B cell (primary cell): ENCODE measurements at regions not wholly inside any gene's neighbourhood (a gene's known extent, or its start where the extent isn't known, plus 50 kb on each side); places are given as distances from the start of the nearest gene placed in this dataset.

ENCODE experiments used
- ATAC-seq: fragments of 200-7000 bp; cut with Tn5 transposase; one replicate; pipeline ENCODE4 v1.10.0; 2021; ENCODE audit warnings: low read depth, mild to moderate bottlenecking, moderate number of reproducible peaks, moderate library complexity
- CTCF ChIA-PET: fragments of 350-600 bp; sonication (Branson Sonifier 250); formaldehyde crosslinking; loops from one replicate; lab custom pipeline; 2021; ENCODE audit warnings: antibody characterized with exemption, inconsistent platforms; lab: Charles Lee
- POLR2A ChIA-PET: fragments of 350-600 bp; sonication (Branson Sonifier 250); formaldehyde crosslinking; loops from one replicate; lab custom pipeline; 2021; ENCODE audit warnings: antibody characterized with exemption; lab: Charles Lee
- DNase-seq: peaks from one replicate; pipeline ENCODE4 v3.0.0; 2013
- H2AFZ ChIP-seq: 2 replicates; pipeline ENCODE4 v1.6.1; 2012; ENCODE audit warnings: mild to moderate bottlenecking, low read depth, low read length; ENCODE audit not compliant: insufficient read depth, poor library complexity, severe bottlenecking
- H3K27ac ChIP-seq, 2 donors: 1 replicate in 1 of 2; 2 replicates in 1 of 2; pipeline ENCODE4 v1.5.1; 2012 to 2013; ENCODE audit warnings: low read length in 2 of 2, mild to moderate bottlenecking in 2 of 2, moderate library complexity in 1 of 2
- H3K27me3 ChIP-seq, 4 experiments: fragments of 200-600 bp in 1 of 4; sonication (generic) in 1 of 4; replicated peaks in 1 of 4; 1 replicate in 2 of 4; 2 replicates in 2 of 4; pipeline versions ENCODE4 v1.6.1 to v1.7.0; 2013 to 2016; ENCODE audit warnings: low read length in 3 of 4, mild to moderate bottlenecking in 2 of 4, mixed read lengths in 1 of 4, moderate library complexity in 1 of 4; ENCODE audit not compliant: insufficient read depth in 4 of 4, control insufficient read depth in 3 of 4; ENCODE audit errors: control extremely low read depth in 1 of 4
- H3K36me3 ChIP-seq, 2 experiments: replicated peaks in 1 of 2; 1 replicate in 1 of 2; 2 replicates in 1 of 2; pipeline versions ENCODE4 v1.6.1 to v1.7.1; 2013; ENCODE audit warnings: low read length in 1 of 2; ENCODE audit not compliant: insufficient read depth in 2 of 2, control insufficient read depth in 1 of 2; ENCODE audit errors: control extremely low read depth in 1 of 2, extremely low read depth in 1 of 2
- H3K4me1 ChIP-seq, 2 donors: fragments of 200-600 bp in 1 of 2; sonication (generic) in 1 of 2; 1 replicate in 1 of 2; 2 replicates in 1 of 2; pipeline versions ENCODE4 v1.5.1 to v1.6.1; 2013 to 2017; ENCODE audit warnings: low read length in 2 of 2; ENCODE audit not compliant: control insufficient read depth in 2 of 2, insufficient read depth in 2 of 2
- H3K4me2 ChIP-seq: replicated peaks from 2 replicates; pipeline ENCODE3; 2012; ENCODE audit warnings: mild to moderate bottlenecking, low read depth, low read length; ENCODE audit not compliant: poor library complexity, severe bottlenecking
- H3K4me3 ChIP-seq, 5 experiments: fragments of 200-600 bp in 1 of 5; sonication (generic) in 1 of 5; 1 replicate in 3 of 5; 2 replicates in 2 of 5; pipeline versions ENCODE4 v1.5.1 to v1.7.0; 2011 to 2016; ENCODE audit warnings: low read length in 4 of 5, mild to moderate bottlenecking in 4 of 5, low read depth in 2 of 5, control low read depth in 1 of 5, moderate library complexity in 1 of 5; ENCODE audit not compliant: insufficient read depth in 1 of 5; ENCODE audit errors: control extremely low read depth in 1 of 5, extremely low read depth in 1 of 5
- H3K79me2 ChIP-seq: fragments of 200-600 bp; sonication (generic); one replicate; pipeline ENCODE4 v1.6.0; 2016; ENCODE audit warnings: low read length; ENCODE audit not compliant: control insufficient read depth, insufficient read depth
- H3K9ac ChIP-seq: fragments of 200-600 bp; sonication (generic); 2 replicates; pipeline ENCODE4 v1.6.1; 2017; ENCODE audit warnings: mild to moderate bottlenecking, low read length, moderate library complexity
- H3K9me3 ChIP-seq, 3 donors: one replicate each; pipeline versions ENCODE4 v1.6.1 to v1.7.1; 2013; ENCODE audit warnings: low read length in 2 of 3; ENCODE audit not compliant: control insufficient read depth in 2 of 3, insufficient read depth in 1 of 3; ENCODE audit errors: control extremely low read depth in 1 of 3
- H4K20me1 ChIP-seq: 2 replicates; pipeline ENCODE4 v1.6.0; 2012; ENCODE audit warnings: mild to moderate bottlenecking, low read length; ENCODE audit not compliant: insufficient read depth, control insufficient read depth, poor library complexity, severe bottlenecking
- H3K27ac Mint-ChIP-seq: one replicate; pipeline ENCODE4 v1.8.0; 2021; ENCODE audit warnings: mixed read lengths
- H3K27me3 Mint-ChIP-seq: one replicate; pipeline ENCODE4 v1.8.0; 2021; ENCODE audit warnings: mixed read lengths
- H3K4me1 Mint-ChIP-seq: one replicate; pipeline ENCODE4 v1.8.0; 2021; ENCODE audit warnings: mixed read lengths
- H3K4me3 Mint-ChIP-seq: one replicate; pipeline ENCODE4 v1.8.0; 2021; ENCODE audit warnings: mixed read lengths
- H3K9me3 Mint-ChIP-seq: one replicate; pipeline ENCODE4 v1.8.0; 2022; ENCODE audit warnings: mixed read lengths; ENCODE audit not compliant: insufficient read depth
- EZH2 ChIP-seq: IDR thresholded peaks from 2 replicates; pipeline ENCODE4 v1.6.1; 2012; ENCODE audit warnings: borderline replicate concordance, low read depth, mild to moderate bottlenecking, moderate library complexity, low read length; ENCODE audit not compliant: insufficient read depth, poor library complexity, severe bottlenecking
- WGBS: methylation state at CpG from one replicate; pipeline ENCODE4 v1.1.5; 2013; ENCODE audit warnings: missing lambda C conversion rate; ENCODE audit not compliant: insufficient coverage; 5-methylcytosine and 5-hydroxymethylcytosine counted together
- intact Hi-C: fragments of 100-400 bp; cut with micrococcal nuclease; formaldehyde crosslinking; loops from one replicate; pipeline ENCODE4 v1.10.0; 2022
- TF ChIP-seq, protein P1 (sequence below): fragments of 200-600 bp; IDR thresholded peaks from one replicate; pipeline ENCODE4 v1.8.0; 2022; ENCODE audit warnings: antibody characterized with exemption, mild to moderate bottlenecking

DNA sequence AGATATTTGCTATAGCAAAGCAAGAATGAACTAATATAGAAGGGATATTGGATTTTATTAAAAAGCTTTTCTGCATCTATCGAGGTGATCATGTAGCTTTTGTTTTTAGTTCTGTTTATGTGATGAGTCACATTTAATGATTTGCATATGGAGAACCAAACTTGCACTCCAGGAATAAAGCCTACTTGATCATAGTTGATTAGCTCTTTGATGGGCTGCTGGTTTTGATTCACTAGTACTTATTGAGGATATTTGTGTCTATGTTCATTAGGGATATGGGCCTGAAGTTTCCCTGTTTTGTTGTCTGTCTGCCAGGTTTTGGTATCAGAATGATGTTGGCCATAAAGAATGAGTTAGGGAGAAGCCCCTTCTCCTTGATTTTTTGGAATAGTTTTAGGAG is 310.7 kb downstream of the ARPP21 start:
- no peaks in the 10 kb centered on the region for H3K27me3 Mint-ChIP-seq
- H4K20me1 ChIP-seq: no peaks in the 10 kb centered on the region
- DNase-seq: no peak
- no peaks in the 10 kb centered on the region for H3K27me3 ChIP-seq
- H3K9ac ChIP-seq: no peak overlapping the region
- intact Hi-C loops: no loop called here
- H2AFZ ChIP-seq: no peak overlapping the region
- ChIA-PET POLR2A (no interaction called here), CTCF (no interaction called here)
- no peak overlapping the region for H3K4me2 ChIP-seq
- no peaks in the 10 kb centered on the region for H3K4me1 ChIP-seq
- H3K9me3 ChIP-seq: no peaks in the 10 kb centered on the region
- H3K27ac Mint-ChIP-seq: no peak overlapping the region
- no peak overlapping the region for H3K4me3 ChIP-seq
- WGBS: no CpG with 5 or more reads among the region's 1 CpG
- H3K36me3 ChIP-seq: no peaks in the 10 kb centered on the region
- no peaks in the 10 kb centered on the region for H3K9me3 Mint-ChIP-seq
- no peaks in the 10 kb centered on the region for H3K4me1 Mint-ChIP-seq
- H3K27ac ChIP-seq: no peak overlapping the region
- TF ChIP-seq EZH2: no peak
- TF ChIP-seq, protein P1, sequence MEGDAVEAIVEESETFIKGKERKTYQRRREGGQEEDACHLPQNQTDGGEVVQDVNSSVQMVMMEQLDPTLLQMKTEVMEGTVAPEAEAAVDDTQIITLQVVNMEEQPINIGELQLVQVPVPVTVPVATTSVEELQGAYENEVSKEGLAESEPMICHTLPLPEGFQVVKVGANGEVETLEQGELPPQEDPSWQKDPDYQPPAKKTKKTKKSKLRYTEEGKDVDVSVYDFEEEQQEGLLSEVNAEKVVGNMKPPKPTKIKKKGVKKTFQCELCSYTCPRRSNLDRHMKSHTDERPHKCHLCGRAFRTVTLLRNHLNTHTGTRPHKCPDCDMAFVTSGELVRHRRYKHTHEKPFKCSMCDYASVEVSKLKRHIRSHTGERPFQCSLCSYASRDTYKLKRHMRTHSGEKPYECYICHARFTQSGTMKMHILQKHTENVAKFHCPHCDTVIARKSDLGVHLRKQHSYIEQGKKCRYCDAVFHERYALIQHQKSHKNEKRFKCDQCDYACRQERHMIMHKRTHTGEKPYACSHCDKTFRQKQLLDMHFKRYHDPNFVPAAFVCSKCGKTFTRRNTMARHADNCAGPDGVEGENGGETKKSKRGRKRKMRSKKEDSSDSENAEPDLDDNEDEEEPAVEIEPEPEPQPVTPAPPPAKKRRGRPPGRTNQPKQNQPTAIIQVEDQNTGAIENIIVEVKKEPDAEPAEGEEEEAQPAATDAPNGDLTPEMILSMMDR: no peak
- H3K4me3 Mint-ChIP-seq: no peak overlapping the region
- no peak for ATAC-seq
- no peaks in the 10 kb centered on the region for H3K79me2 ChIP-seq

DNA sequence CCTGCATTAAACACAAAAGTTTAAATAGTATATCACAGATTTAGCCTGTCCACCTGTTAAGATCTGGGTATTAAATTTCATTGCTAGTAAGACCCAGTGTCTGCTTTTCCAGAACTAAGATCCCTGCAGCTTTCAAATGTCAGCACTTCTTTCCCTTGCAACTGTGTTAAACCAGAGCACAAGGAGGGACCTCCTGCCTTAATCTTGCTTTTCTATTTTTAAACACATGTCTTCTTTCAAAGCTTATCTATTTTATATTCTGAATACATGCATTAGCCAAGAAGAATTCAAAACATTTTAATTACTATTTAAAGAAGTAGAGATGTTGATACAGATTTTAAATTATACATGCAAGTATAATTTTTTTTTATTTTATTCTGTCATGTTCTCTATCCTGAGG is 315.1 kb downstream of the ARPP21 start:
- Mint-ChIP-seq H3K27me3 (no peaks in the 10 kb centered on the region), H3K4me3 (no peak overlapping the region), H3K9me3 (peaks cover 2% of the 10 kb centered on the region), H3K27ac (no peak overlapping the region), H3K4me1 (no peaks in the 10 kb centered on the region)
- POLR2A ChIA-PET: no interaction called here
- H4K20me1 ChIP-seq: no peaks in the 10 kb centered on the region
- H3K4me3 ChIP-seq: no peak overlapping the region
- no peaks in the 10 kb centered on the region for H3K27me3 ChIP-seq
- no peak overlapping the region for H3K27ac ChIP-seq
- no peak overlapping the region for H3K4me2 ChIP-seq
- H3K4me1 ChIP-seq: no peaks in the 10 kb centered on the region
- no peaks in the 10 kb centered on the region for H3K79me2 ChIP-seq
- no peak for TF ChIP-seq EZH2
- TF ChIP-seq, protein P1: no peak
- CTCF ChIA-PET: no interaction called here
- H3K9ac ChIP-seq: no peak overlapping the region
- intact Hi-C loops: no loop called here
- H2AFZ ChIP-seq: no peak overlapping the region
- ATAC-seq (no peak), DNase-seq (no peak)
- H3K36me3 ChIP-seq: no peaks in the 10 kb centered on the region
- peaks cover 0 to 1% (median 0%) of the 10 kb centered on the region in 3 donors for H3K9me3 ChIP-seq
